HFF-Myc (cell line): ENCODE measurements at regions not wholly inside any gene's neighbourhood (a gene's known extent, or its start where the extent isn't known, plus 50 kb on each side); places are given as distances from the start of the nearest gene placed in this dataset.

Source experiments
- DNase-seq: peaks from one replicate; pipeline ENCODE4 v3.0.0-alpha.2; 2011; ENCODE audit warnings: low read depth; ENCODE audit errors: extremely low read depth
- H3K4me3 ChIP-seq: replicated peaks from 2 replicates; pipeline ENCODE4 v1.5.1; 2011; ENCODE audit warnings: low read depth, mild to moderate bottlenecking, control low read depth, low read length
- CTCF ChIP-seq: IDR thresholded peaks from 2 replicates; pipeline ENCODE4 v1.5.1; 2012; ENCODE audit warnings: mild to moderate bottlenecking, low read depth, low read length, control low read depth; ENCODE audit errors: missing control alignments

- TF ChIP-seq CTCF: no peak
- no peak overlapping the region for H3K4me3 ChIP-seq
- DNase-seq: no peak
Observed at GRCh38 chr21:22409571-22409970, 1411.4 kb downstream of the NCAM2 start.

GRCh38 chr21:22416555-22416954 is 1418.3 kb downstream of the NCAM2 start:
- DNase-seq: no peak
- no peak for TF ChIP-seq CTCF
- no peak overlapping the region for H3K4me3 ChIP-seq

GRCh38 chr21:22421416-22422180 is 1423.4 kb downstream of the NCAM2 start:
- DNase-seq: no peak
- no peak overlapping the region for H3K4me3 ChIP-seq
- no peak for TF ChIP-seq CTCF

GRCh38 chr21:22438428-22439086 is 1440.3 kb downstream of the NCAM2 start:
- DNase-seq: no peak
- no peak overlapping the region for H3K4me3 ChIP-seq

GRCh38 chr21:22444990-22445389 is 1446.8 kb downstream of the NCAM2 start:
- DNase-seq: no peak
- TF ChIP-seq CTCF: no peak
- no peak overlapping the region for H3K4me3 ChIP-seq

More at GRCh38 chr21:22438428-22439086, 1440.3 kb downstream of the NCAM2 start:
- TF ChIP-seq CTCF: no peak

GRCh38 chr21:22450507-22450906 is 1452.3 kb downstream of the NCAM2 start:
- no peak overlapping the region for H3K4me3 ChIP-seq
- TF ChIP-seq CTCF: no peak
- DNase-seq: no peak
